ENCODE measurements at regions not wholly inside any gene's neighbourhood (a gene's known extent, or its start where the extent isn't known, plus 50 kb on each side); places are given as distances from the start of the nearest gene placed in this dataset.

DNA sequence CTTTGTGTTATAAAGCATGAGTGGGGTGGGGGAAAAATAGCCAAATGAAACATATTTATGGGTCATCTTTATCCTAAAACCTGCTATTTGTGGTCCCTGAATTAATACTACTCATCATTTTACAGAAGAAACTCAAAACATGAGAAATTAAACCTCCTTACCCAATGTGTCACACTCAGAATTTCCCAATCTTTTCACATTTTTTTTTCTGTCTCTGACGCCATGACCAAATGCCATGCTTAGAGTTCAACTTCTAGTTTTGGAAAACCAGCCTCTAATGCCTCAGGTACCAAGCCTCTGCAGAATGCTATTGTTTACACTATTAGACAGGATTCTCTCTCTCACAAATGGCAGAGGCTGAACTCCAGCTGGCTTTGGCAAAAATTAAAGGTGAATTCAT, 505.5 kb upstream of the WWC1 start:
- Histone ChIP-seq H3K27ac (ENCODE audit: low read depth) (no peak overlapping the region), H3K4me1 (ENCODE audit: insufficient read depth) (no peaks in the 10 kb centered on the region), H3K36me3 (ENCODE audit: insufficient read depth) (no peaks in the 10 kb centered on the region), H3K4me3 (ENCODE audit: low read depth, low read length) (no peak overlapping the region)
- 90% methylated on average over 1 of the region's 1 CpG for WGBS
- DNase-seq (ENCODE audit: extremely low spot score): no peak

DNA sequence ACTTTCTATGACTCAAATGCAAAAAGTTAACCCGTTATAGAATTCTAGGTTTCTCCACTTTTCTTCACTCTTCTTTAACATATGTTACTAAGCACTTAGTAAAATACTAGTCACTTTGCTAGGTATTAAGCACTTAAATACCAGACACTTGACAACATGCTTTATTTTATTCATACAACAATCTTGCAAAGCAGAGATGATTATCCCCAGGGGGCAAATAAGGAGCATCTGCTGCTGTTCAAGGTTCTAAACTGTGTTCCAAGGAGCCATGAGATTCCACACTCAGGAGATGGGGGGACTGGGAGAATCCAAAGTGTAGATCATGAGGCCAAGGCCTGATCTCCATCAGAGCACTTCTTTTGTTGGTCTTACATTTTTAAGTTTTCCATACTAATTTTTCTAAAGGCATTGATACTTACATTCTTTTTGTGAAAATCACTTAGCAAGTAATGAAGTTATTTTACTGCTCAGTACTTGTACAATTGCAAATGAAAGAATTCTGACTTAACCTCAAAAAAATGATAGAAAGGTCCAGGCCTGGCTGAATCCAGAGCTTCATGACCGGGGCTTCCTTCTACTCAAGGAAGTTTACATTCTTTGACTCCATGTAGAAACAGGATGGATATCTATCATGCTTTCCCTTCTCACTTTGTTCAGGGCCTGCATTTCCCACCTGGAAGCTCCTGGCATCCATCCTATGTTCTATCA, 504.4 kb upstream of the WWC1 start:
- 87% methylated on average over 2 of the region's 2 CpGs for WGBS
- Histone ChIP-seq H3K27ac (ENCODE audit: low read depth) (no peak overlapping the region), H3K36me3 (ENCODE audit: insufficient read depth) (no peaks in the 10 kb centered on the region), H3K4me1 (ENCODE audit: insufficient read depth) (no peaks in the 10 kb centered on the region), H3K4me3 (ENCODE audit: low read depth, low read length) (no peak overlapping the region)
- no peak for DNase-seq (ENCODE audit: extremely low spot score)

- Histone ChIP-seq H3K4me1 (ENCODE audit: insufficient read depth) (no peaks in the 10 kb centered on the region), H3K27ac (ENCODE audit: low read depth) (no peak overlapping the region), H3K4me3 (ENCODE audit: low read depth, low read length) (no peak overlapping the region), H3K36me3 (ENCODE audit: insufficient read depth) (no peaks in the 10 kb centered on the region)
- DNase-seq (ENCODE audit: extremely low spot score): no peak
- WGBS: 90% methylated on average over 7 of the region's 7 CpGs
These were observed 501.4 kb upstream of the WWC1 start for GRCh38 chr5:167790045-167790444.

GRCh38 chr5:167790462-167791260, 500.8 kb upstream of the WWC1 start:
- H3K36me3 ChIP-seq (ENCODE audit: insufficient read depth): no peaks in the 10 kb centered on the region
- 83% methylated on average over 8 of the region's 8 CpGs for WGBS
- no peak for DNase-seq (ENCODE audit: extremely low spot score)
- H3K27ac ChIP-seq (ENCODE audit: low read depth): no peak overlapping the region
- no peaks in the 10 kb centered on the region for H3K4me1 ChIP-seq (ENCODE audit: insufficient read depth)
- no peak overlapping the region for H3K4me3 ChIP-seq (ENCODE audit: low read depth, low read length)

DNA sequence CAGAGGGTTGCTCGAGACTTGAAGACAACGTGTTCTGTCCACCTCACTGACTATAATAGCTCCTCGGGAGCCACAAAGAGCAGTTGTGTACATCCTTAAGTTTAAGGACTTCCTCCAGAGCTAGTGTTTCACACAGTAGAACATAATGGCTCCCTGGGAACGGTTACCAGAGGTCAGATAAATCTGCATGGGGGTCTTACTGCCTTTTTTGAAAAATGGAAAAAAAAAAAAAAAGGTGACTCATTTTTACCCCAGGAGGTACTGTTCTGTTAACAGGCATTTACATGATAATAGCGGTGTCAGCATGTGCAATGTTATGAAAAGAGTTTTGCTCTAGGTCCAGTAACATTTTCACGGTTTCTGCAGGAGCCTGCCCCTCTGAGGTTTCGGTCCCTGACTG, 498.9 kb upstream of the WWC1 start:
- Histone ChIP-seq H3K4me3 (ENCODE audit: low read depth, low read length) (no peak overlapping the region), H3K4me1 (ENCODE audit: insufficient read depth) (no peaks in the 10 kb centered on the region), H3K27ac (ENCODE audit: low read depth) (no peak overlapping the region), H3K36me3 (ENCODE audit: insufficient read depth) (no peaks in the 10 kb centered on the region)
- DNase-seq (ENCODE audit: extremely low spot score): no peak
- 65% methylated on average over 7 of the region's 7 CpGs for WGBS

GRCh38 chr5:167793700-167794099, 497.7 kb upstream of the WWC1 start:
- WGBS: 91% methylated on average over 1 of the region's 1 CpG
- DNase-seq (ENCODE audit: extremely low spot score): no peak
- Histone ChIP-seq H3K4me1 (ENCODE audit: insufficient read depth) (no peaks in the 10 kb centered on the region), H3K4me3 (ENCODE audit: low read depth, low read length) (no peak overlapping the region), H3K36me3 (ENCODE audit: insufficient read depth) (no peaks in the 10 kb centered on the region), H3K27ac (ENCODE audit: low read depth) (no peak overlapping the region)

DNA sequence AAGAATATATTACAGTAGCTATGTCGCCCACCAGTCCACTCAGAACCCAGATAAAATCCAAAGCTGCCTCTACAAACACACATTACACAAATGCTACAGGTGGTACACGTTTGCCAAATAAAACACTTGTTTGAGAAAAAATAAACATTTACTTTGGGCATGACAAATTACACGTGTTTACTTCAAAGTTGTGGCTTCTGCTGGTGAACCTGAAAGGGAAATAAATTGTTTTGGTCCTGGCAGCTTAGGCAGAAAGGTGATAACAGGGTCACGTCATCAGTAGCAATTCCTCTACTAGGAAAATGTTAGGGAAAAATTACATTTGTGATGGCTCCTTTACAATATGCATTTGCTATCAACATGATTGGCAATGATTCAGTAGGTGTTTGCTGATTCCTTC, 497.3 kb upstream of the WWC1 start:
- no peak overlapping the region for H3K4me3 ChIP-seq (ENCODE audit: low read depth, low read length)
- H3K36me3 ChIP-seq (ENCODE audit: insufficient read depth): no peaks in the 10 kb centered on the region
- H3K27ac ChIP-seq (ENCODE audit: low read depth): no peak overlapping the region
- 58% methylated on average over 4 of the region's 4 CpGs for WGBS
- no peak for DNase-seq (ENCODE audit: extremely low spot score)
- no peaks in the 10 kb centered on the region for H3K4me1 ChIP-seq (ENCODE audit: insufficient read depth)

GRCh38 chr5:167796672-167797071, 494.8 kb upstream of the WWC1 start:
- 92% methylated on average over 5 of the region's 5 CpGs for WGBS
- Histone ChIP-seq H3K27ac (ENCODE audit: low read depth) (no peak overlapping the region), H3K4me1 (ENCODE audit: insufficient read depth) (no peaks in the 10 kb centered on the region), H3K36me3 (ENCODE audit: insufficient read depth) (no peaks in the 10 kb centered on the region), H3K4me3 (ENCODE audit: low read depth, low read length) (no peak overlapping the region)
- no peak for DNase-seq (ENCODE audit: extremely low spot score)

- no peak for DNase-seq (ENCODE audit: extremely low spot score)
- Histone ChIP-seq H3K4me3 (ENCODE audit: low read depth, low read length) (no peak overlapping the region), H3K36me3 (ENCODE audit: insufficient read depth) (no peaks in the 10 kb centered on the region), H3K27ac (ENCODE audit: low read depth) (no peak overlapping the region), H3K4me1 (ENCODE audit: insufficient read depth) (no peaks in the 10 kb centered on the region)
- 71% methylated on average over 3 of the region's 3 CpGs for WGBS
These were observed 493.5 kb upstream of the WWC1 start for GRCh38 chr5:167797933-167798332.

DNA sequence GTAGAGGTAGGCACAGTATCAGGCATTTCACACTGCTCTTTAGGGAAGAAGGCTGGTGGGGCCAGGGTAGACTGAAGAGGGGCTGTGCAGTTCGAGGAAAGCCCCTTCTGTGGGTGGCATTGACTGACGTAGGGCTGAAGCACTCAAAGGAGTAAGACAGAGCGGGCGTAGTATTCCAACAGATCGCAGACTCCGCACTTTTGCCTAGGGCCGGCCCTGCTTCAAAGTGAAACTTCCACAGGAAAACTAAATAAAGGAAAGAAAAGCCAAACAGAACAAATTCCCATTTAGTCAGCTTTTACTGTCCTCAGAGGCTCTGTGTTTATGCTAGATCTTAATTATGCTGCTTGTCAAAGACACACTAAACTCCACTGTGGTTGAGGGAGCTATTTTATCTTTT, 493.0 kb upstream of the WWC1 start:
- Histone ChIP-seq H3K36me3 (ENCODE audit: insufficient read depth) (no peaks in the 10 kb centered on the region), H3K4me3 (ENCODE audit: low read depth, low read length) (peak overlapping the region; percentile 19), H3K27ac (ENCODE audit: low read depth) (no peak overlapping the region), H3K4me1 (ENCODE audit: insufficient read depth) (no peaks in the 10 kb centered on the region)
- WGBS: 47% methylated on average over 7 of the region's 7 CpGs
- no peak for DNase-seq (ENCODE audit: extremely low spot score)

- DNase-seq (ENCODE audit: extremely low spot score): no peak
- Histone ChIP-seq H3K36me3 (ENCODE audit: insufficient read depth) (no peaks in the 10 kb centered on the region), H3K4me1 (ENCODE audit: insufficient read depth) (no peaks in the 10 kb centered on the region), H3K4me3 (ENCODE audit: low read depth, low read length) (no peak overlapping the region), H3K27ac (ENCODE audit: low read depth) (no peak overlapping the region)
- WGBS: 76% methylated on average over 4 of the region's 4 CpGs
These were observed 491.0 kb upstream of the WWC1 start for GRCh38 chr5:167800427-167800826.

DNA sequence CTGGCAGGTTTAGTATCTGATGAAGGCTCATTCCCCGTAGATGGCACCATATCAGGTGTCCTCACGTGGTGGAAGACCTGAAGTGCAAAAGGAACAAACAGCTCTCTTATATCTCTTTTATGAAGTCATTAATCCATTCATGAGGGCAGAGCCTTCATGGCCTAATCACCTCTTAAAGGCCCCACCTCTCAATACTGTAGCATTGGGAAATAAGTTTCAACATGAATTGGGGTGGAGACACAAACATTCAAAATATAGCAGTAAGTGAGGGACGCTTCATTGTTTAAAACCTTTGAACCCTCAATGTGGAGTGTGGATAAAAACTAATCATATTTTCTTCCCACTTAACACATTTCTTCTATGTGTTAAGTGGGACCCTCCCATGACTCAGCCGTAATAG, 489.4 kb upstream of the WWC1 start:
- 88% methylated on average over 4 of the region's 4 CpGs for WGBS
- H3K36me3 ChIP-seq (ENCODE audit: insufficient read depth): no peaks in the 10 kb centered on the region
- H3K4me1 ChIP-seq (ENCODE audit: insufficient read depth): no peaks in the 10 kb centered on the region
- DNase-seq (ENCODE audit: extremely low spot score): no peak
- no peak overlapping the region for H3K4me3 ChIP-seq (ENCODE audit: low read depth, low read length)
- no peak overlapping the region for H3K27ac ChIP-seq (ENCODE audit: low read depth)

GRCh38 chr5:167802755-167803431, 488.6 kb upstream of the WWC1 start:
- no peak overlapping the region for H3K4me3 ChIP-seq (ENCODE audit: low read depth, low read length)
- H3K36me3 ChIP-seq (ENCODE audit: insufficient read depth): no peaks in the 10 kb centered on the region
- H3K27ac ChIP-seq (ENCODE audit: low read depth): no peak overlapping the region
- WGBS: 50% methylated on average over 2 of the region's 2 CpGs
- no peak for DNase-seq (ENCODE audit: extremely low spot score)
- H3K4me1 ChIP-seq (ENCODE audit: insufficient read depth): no peaks in the 10 kb centered on the region
